WTC11 (cell line): ENCODE measurements at regions not wholly inside any gene's neighbourhood (a gene's known extent, or its start where the extent isn't known, plus 50 kb on each side); places are given as distances from the start of the nearest gene placed in this dataset.

Experiments
- ATAC-seq: fragments of 200-7000 bp; cut with Tn5 transposase; 2 replicates; pipeline ENCODE4 v1.10.0; 2021; ENCODE audit warnings: mild to moderate bottlenecking, moderate library complexity
- CTCF ChIA-PET: fragments of 300-600 bp; sonication (Branson Sonifier 250); formaldehyde crosslinking; loops from one replicate; lab custom pipeline; 2021; ENCODE audit warnings: antibody characterized with exemption; lab: Charles Lee
- POLR2A ChIA-PET: fragments of 350-600 bp; sonication (Branson Sonifier 250); formaldehyde crosslinking; loops from one replicate; lab custom pipeline; 2021; ENCODE audit warnings: antibody characterized with exemption; lab: Charles Lee
- DNase-seq: peaks from one replicate; pipeline ENCODE4 v3.0.0; 2021; ENCODE audit warnings: low spot score
- H3K27ac Mint-ChIP-seq: 2 replicates; pipeline ENCODE4 v1.8.0; 2021; ENCODE audit warnings: mixed read lengths
- H3K27me3 Mint-ChIP-seq: 2 replicates; pipeline ENCODE4 v1.8.0; 2021; ENCODE audit warnings: low read depth, mild to moderate bottlenecking, moderate library complexity, mixed read lengths
- H3K36me3 Mint-ChIP-seq: 2 replicates; pipeline ENCODE4 v1.8.0; 2021; ENCODE audit warnings: mixed read lengths
- H3K4me1 Mint-ChIP-seq: 2 replicates; pipeline ENCODE4 v1.8.0; 2022; ENCODE audit warnings: mixed read lengths
- H3K4me3 Mint-ChIP-seq: 2 replicates; pipeline ENCODE4 v1.8.0; 2021; ENCODE audit warnings: mild to moderate bottlenecking, moderate library complexity, mixed read lengths
- H3K9me3 Mint-ChIP-seq: 2 replicates; pipeline ENCODE4 v1.8.0; 2021; ENCODE audit warnings: mixed read lengths
- CBFB ChIP-seq: sonication (generic); formaldehyde crosslinking; IDR thresholded peaks from 2 replicates; pipeline ENCODE4 v1.8.1; 2022; ENCODE audit warnings: mild to moderate bottlenecking, low read depth, missing genetic modification reagents
- CREB1 ChIP-seq: sonication (generic); formaldehyde crosslinking; IDR thresholded peaks from 2 replicates; pipeline ENCODE4 v1.8.0; 2023; ENCODE audit warnings: mild to moderate bottlenecking, missing genetic modification reagents
- E2F1 ChIP-seq: sonication (generic); formaldehyde crosslinking; IDR thresholded peaks from 2 replicates; pipeline ENCODE4 v1.8.0; 2022; ENCODE audit warnings: mild to moderate bottlenecking, missing genetic modification reagents
- E2F5 ChIP-seq: sonication (generic); formaldehyde crosslinking; IDR thresholded peaks from 2 replicates; pipeline ENCODE4 v1.8.1; 2022; ENCODE audit warnings: mild to moderate bottlenecking, moderate library complexity, missing genetic modification reagents
- ETV6 ChIP-seq: sonication (generic); formaldehyde crosslinking; IDR thresholded peaks from 2 replicates; pipeline ENCODE4 v1.8.1; 2022; ENCODE audit warnings: mild to moderate bottlenecking, missing genetic modification reagents
- FOXP1 ChIP-seq: sonication (generic); formaldehyde crosslinking; IDR thresholded peaks from 2 replicates; pipeline ENCODE4 v1.8.0; 2022; ENCODE audit warnings: missing genetic modification reagents, mild to moderate bottlenecking, moderate library complexity, borderline replicate concordance
- NFATC4 ChIP-seq: fragments of 250-450 bp; sonication (Bioruptor Pico); IDR thresholded peaks from 2 replicates; pipeline ENCODE4 v1.9.0; 2021; ENCODE audit warnings: mild to moderate bottlenecking
- PRDM15 ChIP-seq: sonication (generic); formaldehyde crosslinking; IDR thresholded peaks from 2 replicates; pipeline ENCODE4 v1.8.0; 2022; ENCODE audit warnings: missing genetic modification reagents
- PREB ChIP-seq: sonication (generic); formaldehyde crosslinking; IDR thresholded peaks from 2 replicates; pipeline ENCODE4 v1.8.1; 2022; ENCODE audit warnings: mild to moderate bottlenecking, missing genetic modification reagents, moderate library complexity, borderline replicate concordance
- TP53 ChIP-seq: sonication (generic); formaldehyde crosslinking; IDR thresholded peaks from 2 replicates; pipeline ENCODE4 v1.8.1; 2023; ENCODE audit warnings: mild to moderate bottlenecking, missing genetic modification reagents
- ZNF263 ChIP-seq: sonication (generic); formaldehyde crosslinking; IDR thresholded peaks from 2 replicates; pipeline ENCODE4 v1.8.1; 2022; ENCODE audit warnings: low read depth, mild to moderate bottlenecking, moderate library complexity, missing genetic modification reagents
- ZNF317 ChIP-seq: sonication (generic); formaldehyde crosslinking; IDR thresholded peaks from 2 replicates; pipeline ENCODE4 v1.8.1; 2023; ENCODE audit warnings: low read depth, mild to moderate bottlenecking, moderate library complexity, missing genetic modification reagents, borderline replicate concordance
- ZNF425 ChIP-seq: fragments of 250-450 bp; sonication (Bioruptor Pico); conservative IDR thresholded peaks from 2 replicates; pipeline ENCODE4 v1.9.0; 2021; ENCODE audit warnings: mild to moderate bottlenecking
- ZNF512 ChIP-seq: sonication (generic); formaldehyde crosslinking; IDR thresholded peaks from 2 replicates; pipeline ENCODE4 v1.8.1; 2022; ENCODE audit warnings: missing genetic modification reagents, borderline replicate concordance
- ZNF532 ChIP-seq: fragments of 250-450 bp; sonication (Bioruptor Pico); IDR thresholded peaks from 2 replicates; pipeline ENCODE4 v1.9.0; 2021; ENCODE audit warnings: mild to moderate bottlenecking, borderline replicate concordance
- TF ChIP-seq, protein P1 (sequence below): fragments of 250-450 bp; sonication (Bioruptor Pico); IDR thresholded peaks from 2 replicates; pipeline ENCODE4 v1.9.0; 2021; ENCODE audit warnings: mild to moderate bottlenecking

DNA sequence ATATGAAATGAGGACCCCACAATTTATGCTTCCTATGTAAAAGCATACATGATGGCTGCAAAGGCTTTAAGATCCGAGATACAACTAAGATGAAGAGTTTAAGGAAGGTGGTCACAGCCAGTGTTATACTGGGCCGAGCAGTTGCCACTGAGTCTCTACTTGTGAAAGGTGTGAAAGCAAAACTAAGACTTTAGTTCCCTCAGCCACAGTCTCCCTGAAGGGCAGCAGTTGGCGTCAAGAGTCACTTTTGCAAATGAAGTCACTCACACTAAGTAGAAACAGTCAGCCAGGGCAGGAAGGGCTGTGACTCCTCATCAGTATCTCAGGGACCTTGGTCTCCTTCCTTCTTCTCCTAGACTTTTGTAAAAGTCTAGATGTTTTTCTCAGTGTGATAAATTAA lies 191.6 kb upstream of the MCHR2 start (continued):
- no peak for TF ChIP-seq NFATC4
- no peak for TF ChIP-seq ZNF425 (CRISPR knock-in tag)
- TF ChIP-seq ETV6 (CRISPR knock-in tag): no peak
- TF ChIP-seq ZNF317 (CRISPR knock-in tag): no peak
- TF ChIP-seq FOXP1 (CRISPR knock-in tag): no peak
- no peak for TF ChIP-seq ZNF263 (CRISPR knock-in tag)
- TF ChIP-seq PRDM15 (CRISPR knock-in tag): no peak
- TF ChIP-seq TP53: no peak
- no peak for TF ChIP-seq ZNF532 (CRISPR knock-in tag)
- TF ChIP-seq, protein P1, sequence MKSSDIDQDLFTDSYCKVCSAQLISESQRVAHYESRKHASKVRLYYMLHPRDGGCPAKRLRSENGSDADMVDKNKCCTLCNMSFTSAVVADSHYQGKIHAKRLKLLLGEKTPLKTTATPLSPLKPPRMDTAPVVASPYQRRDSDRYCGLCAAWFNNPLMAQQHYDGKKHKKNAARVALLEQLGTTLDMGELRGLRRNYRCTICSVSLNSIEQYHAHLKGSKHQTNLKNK (CRISPR knock-in tag): no peak
- no peak for TF ChIP-seq E2F5
- no peak for TF ChIP-seq E2F1 (CRISPR knock-in tag)
- TF ChIP-seq, all 79 proteins: peak for 0

GRCh38 chr6:100184473-100184872 lies 190.4 kb upstream of the MCHR2 start:
- POLR2A ChIA-PET: no interaction called here
- H3K9me3 Mint-ChIP-seq: no peaks in the 10 kb centered on the region
- H3K27me3 Mint-ChIP-seq: no peaks in the 10 kb centered on the region
- peaks cover 12% of the 10 kb centered on the region for H3K4me1 Mint-ChIP-seq
- DNase-seq: no peak
- H3K27ac Mint-ChIP-seq: no peak overlapping the region
- CTCF ChIA-PET: no interaction called here
- H3K4me3 Mint-ChIP-seq: no peak overlapping the region
- no peak for ATAC-seq
- no peaks in the 10 kb centered on the region for H3K36me3 Mint-ChIP-seq
- TF ChIP-seq CBFB (CRISPR knock-in tag) (no peak), PRDM15 (CRISPR knock-in tag) (no peak), ZNF512 (no peak), CREB1 (CRISPR knock-in tag) (no peak), PREB (CRISPR knock-in tag) (no peak)
